DOHH2 (cell line): ENCODE measurements at regions not wholly inside any gene's neighbourhood (a gene's known extent, or its start where the extent isn't known, plus 50 kb on each side); places are given as distances from the start of the nearest gene placed in this dataset.

Experiments used
- H3F3A ChIP-seq: fragments of 200-600 bp; sonication (generic), shearing (Covaris generic); 2 replicates; pipeline ENCODE4 v1.6.0; 2016; ENCODE audit warnings: antibody characterized with exemption, mild to moderate bottlenecking; ENCODE audit not compliant: control insufficient read depth, insufficient read depth
- H3K27ac ChIP-seq: fragments of 200-600 bp; sonication (generic); 2 replicates; pipeline ENCODE4 v1.5.1; 2014; ENCODE audit warnings: low read depth, mild to moderate bottlenecking, low read length, moderate library complexity
- H3K27me3 ChIP-seq: fragments of 200-600 bp; sonication (generic); 2 replicates; pipeline ENCODE4 v1.6.1; 2014; ENCODE audit warnings: mild to moderate bottlenecking, low read length, mixed read lengths; ENCODE audit not compliant: control insufficient read depth
- H3K36me3 ChIP-seq: fragments of 200-600 bp; sonication (generic); 2 replicates; pipeline ENCODE4 v1.6.1; 2014; ENCODE audit warnings: mild to moderate bottlenecking, low read length, moderate library complexity, mixed read lengths; ENCODE audit not compliant: control insufficient read depth
- H3K4me1 ChIP-seq: fragments of 200-600 bp; sonication (generic); 2 replicates; pipeline ENCODE4 v1.6.1; 2014; ENCODE audit warnings: mild to moderate bottlenecking, low read length, mixed read lengths; ENCODE audit not compliant: control insufficient read depth
- H3K4me2 ChIP-seq: fragments of 200-600 bp; sonication (generic); 2 replicates; pipeline ENCODE4 v1.6.0; 2014; ENCODE audit warnings: mild to moderate bottlenecking, low read length, moderate library complexity
- H3K4me3 ChIP-seq: fragments of 200-600 bp; sonication (generic); 2 replicates; pipeline ENCODE4 v1.5.1; 2014; ENCODE audit warnings: mild to moderate bottlenecking, low read length, mixed read lengths
- H3K79me2 ChIP-seq: fragments of 200-600 bp; sonication (generic); 2 replicates; pipeline ENCODE4 v1.6.1; 2014; ENCODE audit warnings: mild to moderate bottlenecking, low read length, mixed read lengths; ENCODE audit not compliant: control insufficient read depth
- H3K9me2 ChIP-seq: fragments of 200-600 bp; sonication (generic); replicated peaks from 2 replicates; pipeline ENCODE4 v1.6.1; 2014; ENCODE audit warnings: mild to moderate bottlenecking, low read length, mixed read lengths; ENCODE audit not compliant: control insufficient read depth
- H3K9me3 ChIP-seq: fragments of 200-600 bp; sonication (generic); 2 replicates; pipeline ENCODE4 v1.6.1; 2014; ENCODE audit warnings: antibody characterized with exemption, low read length, mixed read lengths; ENCODE audit not compliant: control insufficient read depth, insufficient read depth
- H4K20me1 ChIP-seq: fragments of 200-600 bp; sonication (generic); 2 replicates; pipeline ENCODE4 v1.6.0; 2014; ENCODE audit warnings: low read depth, mild to moderate bottlenecking, antibody characterized with exemption, low read length, moderate library complexity; ENCODE audit not compliant: control insufficient read depth, insufficient read depth
- EZH2phosphoT487 ChIP-seq: fragments of 200-600 bp; sonication (generic); IDR thresholded peaks from 2 replicates; pipeline ENCODE4 v1.6.1; 2017; ENCODE audit warnings: borderline replicate concordance, mild to moderate bottlenecking, antibody characterized with exemption, low read length, moderate library complexity, mixed read lengths
- TF ChIP-seq, protein P1 (sequence below): fragments of 200-600 bp; sonication (generic); IDR thresholded peaks from one replicate; pipeline ENCODE4 v1.5.1; 2014; ENCODE audit warnings: antibody characterized with exemption, mild to moderate bottlenecking, low read depth, low read length; ENCODE audit not compliant: poor library complexity, severe bottlenecking

DNA sequence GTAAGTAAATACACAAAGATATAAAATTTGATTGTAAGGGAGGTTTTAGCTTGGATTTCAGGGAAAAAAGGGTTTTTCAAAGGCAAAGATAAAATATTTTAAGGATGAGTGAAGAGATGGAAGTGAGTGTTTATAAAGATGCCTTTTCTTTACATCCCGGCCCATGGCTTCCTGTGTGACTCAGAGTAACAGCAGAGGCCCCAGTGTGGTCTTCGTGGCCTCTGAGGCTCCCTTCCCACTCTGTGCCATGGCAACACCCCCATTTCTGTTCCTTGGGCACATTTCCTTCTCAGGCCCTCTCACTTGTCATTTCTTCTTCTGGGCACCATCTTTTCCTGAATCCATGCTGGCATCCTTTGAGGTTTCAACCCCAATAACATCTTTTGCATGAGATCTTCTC is 92.6 kb upstream of the TMEM18 start:
- no peaks in the 10 kb centered on the region for H3K9me3 ChIP-seq
- H3K4me2 ChIP-seq = no peak overlapping the region
- TF ChIP-seq, protein P1, sequence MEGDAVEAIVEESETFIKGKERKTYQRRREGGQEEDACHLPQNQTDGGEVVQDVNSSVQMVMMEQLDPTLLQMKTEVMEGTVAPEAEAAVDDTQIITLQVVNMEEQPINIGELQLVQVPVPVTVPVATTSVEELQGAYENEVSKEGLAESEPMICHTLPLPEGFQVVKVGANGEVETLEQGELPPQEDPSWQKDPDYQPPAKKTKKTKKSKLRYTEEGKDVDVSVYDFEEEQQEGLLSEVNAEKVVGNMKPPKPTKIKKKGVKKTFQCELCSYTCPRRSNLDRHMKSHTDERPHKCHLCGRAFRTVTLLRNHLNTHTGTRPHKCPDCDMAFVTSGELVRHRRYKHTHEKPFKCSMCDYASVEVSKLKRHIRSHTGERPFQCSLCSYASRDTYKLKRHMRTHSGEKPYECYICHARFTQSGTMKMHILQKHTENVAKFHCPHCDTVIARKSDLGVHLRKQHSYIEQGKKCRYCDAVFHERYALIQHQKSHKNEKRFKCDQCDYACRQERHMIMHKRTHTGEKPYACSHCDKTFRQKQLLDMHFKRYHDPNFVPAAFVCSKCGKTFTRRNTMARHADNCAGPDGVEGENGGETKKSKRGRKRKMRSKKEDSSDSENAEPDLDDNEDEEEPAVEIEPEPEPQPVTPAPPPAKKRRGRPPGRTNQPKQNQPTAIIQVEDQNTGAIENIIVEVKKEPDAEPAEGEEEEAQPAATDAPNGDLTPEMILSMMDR = no peak
- TF ChIP-seq EZH2phosphoT487 = no peak
- H3F3A ChIP-seq = no peaks in the 10 kb centered on the region
- H3K4me1 ChIP-seq = no peaks in the 10 kb centered on the region
- H3K27ac ChIP-seq = no peak overlapping the region
- H3K4me3 ChIP-seq = no peak overlapping the region
- H3K36me3 ChIP-seq = no peaks in the 10 kb centered on the region
- no peaks in the 10 kb centered on the region for H4K20me1 ChIP-seq
- no peaks in the 10 kb centered on the region for H3K9me2 ChIP-seq
- no peaks in the 10 kb centered on the region for H3K79me2 ChIP-seq
- no peaks in the 10 kb centered on the region for H3K27me3 ChIP-seq

DNA sequence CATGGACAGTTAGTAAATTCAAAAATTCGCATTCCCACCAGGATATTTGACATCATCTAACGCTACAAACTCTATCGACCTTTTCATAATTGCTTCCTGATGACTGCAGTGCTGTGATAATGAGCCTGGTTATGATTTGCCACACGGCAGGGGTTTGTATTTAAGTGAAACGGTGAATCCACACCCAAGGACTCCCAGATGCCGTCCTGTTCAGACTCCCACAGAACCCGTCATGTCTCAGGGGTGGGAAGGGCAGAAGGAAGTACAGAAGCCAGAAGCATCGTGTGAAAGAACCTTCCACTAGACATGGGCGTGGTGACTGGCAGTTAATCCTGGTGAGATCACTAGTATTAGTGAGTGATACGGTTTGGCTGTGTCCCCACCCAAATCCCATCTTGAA is 91.2 kb upstream of the TMEM18 start:
- H3F3A ChIP-seq = no peaks in the 10 kb centered on the region
- no peak overlapping the region for H3K4me3 ChIP-seq
- H3K9me2 ChIP-seq = no peaks in the 10 kb centered on the region
- H4K20me1 ChIP-seq = no peaks in the 10 kb centered on the region
- no peak overlapping the region for H3K27ac ChIP-seq
- no peaks in the 10 kb centered on the region for H3K9me3 ChIP-seq
- TF ChIP-seq, protein P1 = no peak
- TF ChIP-seq EZH2phosphoT487 = no peak
- H3K4me2 ChIP-seq = no peak overlapping the region
- H3K27me3 ChIP-seq = no peaks in the 10 kb centered on the region
- no peaks in the 10 kb centered on the region for H3K4me1 ChIP-seq
- no peaks in the 10 kb centered on the region for H3K36me3 ChIP-seq
- no peaks in the 10 kb centered on the region for H3K79me2 ChIP-seq

DNA sequence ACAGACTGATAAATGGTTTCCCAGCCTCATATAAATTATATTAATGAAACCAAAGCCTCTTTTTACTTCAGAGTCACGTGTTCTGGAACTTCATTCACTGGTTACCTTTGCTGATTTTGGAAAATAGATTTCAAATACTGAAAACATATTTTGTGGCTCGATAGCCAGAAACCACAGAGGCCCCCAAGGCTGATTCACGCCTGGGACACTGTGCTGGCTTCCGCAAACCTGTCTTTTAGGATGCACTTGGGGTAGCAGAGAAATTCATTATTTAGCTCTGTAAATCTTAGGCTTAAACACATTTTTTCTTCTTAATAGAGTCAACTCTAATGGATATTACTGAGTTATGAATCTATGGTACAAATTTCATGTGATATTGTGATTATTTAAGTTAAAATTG is 90.7 kb upstream of the TMEM18 start:
- Histone ChIP-seq H3K4me2 (no peak overlapping the region), H4K20me1 (no peaks in the 10 kb centered on the region), H3K4me3 (no peak overlapping the region), H3K27ac (no peak overlapping the region), H3F3A (no peaks in the 10 kb centered on the region), H3K27me3 (no peaks in the 10 kb centered on the region), H3K9me2 (no peaks in the 10 kb centered on the region), H3K36me3 (no peaks in the 10 kb centered on the region), H3K9me3 (no peaks in the 10 kb centered on the region), H3K4me1 (no peaks in the 10 kb centered on the region), H3K79me2 (no peaks in the 10 kb centered on the region)
- TF ChIP-seq EZH2phosphoT487 = no peak
- TF ChIP-seq, protein P1 = no peak

DNA sequence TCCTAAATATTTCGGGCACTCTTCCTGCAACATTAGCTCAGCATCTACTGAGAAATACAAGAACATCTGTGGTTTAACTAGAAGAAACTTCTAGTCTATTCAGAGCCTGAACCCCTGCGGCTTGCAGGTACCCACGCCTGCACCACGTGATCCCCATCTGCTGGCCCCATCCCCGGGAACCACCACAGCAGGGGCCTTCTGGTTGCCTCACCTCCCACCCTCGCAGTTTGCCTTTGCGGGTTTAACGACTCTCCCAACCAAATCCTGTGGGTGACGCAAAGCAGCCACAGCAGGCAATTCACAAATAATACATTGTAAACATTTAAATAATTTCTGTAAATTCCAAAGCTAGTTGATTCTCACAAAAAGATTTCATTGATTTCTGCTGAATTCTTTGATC is 90.2 kb upstream of the TMEM18 start:
- no peaks in the 10 kb centered on the region for H3F3A ChIP-seq
- no peaks in the 10 kb centered on the region for H3K4me1 ChIP-seq
- no peaks in the 10 kb centered on the region for H3K9me2 ChIP-seq
- no peaks in the 10 kb centered on the region for H3K9me3 ChIP-seq
- H3K36me3 ChIP-seq = no peaks in the 10 kb centered on the region
- TF ChIP-seq, protein P1 = no peak
- no peak overlapping the region for H3K4me3 ChIP-seq
- no peak overlapping the region for H3K27ac ChIP-seq
- H3K4me2 ChIP-seq = no peak overlapping the region
- no peaks in the 10 kb centered on the region for H4K20me1 ChIP-seq
- H3K79me2 ChIP-seq = no peaks in the 10 kb centered on the region
- no peaks in the 10 kb centered on the region for H3K27me3 ChIP-seq
